Mesendoderm (in vitro differentiated cells): ENCODE measurements at regions not wholly inside any gene's neighbourhood (a gene's known extent, or its start where the extent isn't known, plus 50 kb on each side); places are given as distances from the start of the nearest gene placed in this dataset.

ENCODE experiments used
- DNase-seq: peaks from one replicate; pipeline ENCODE4 v3.0.0; 2013
- H2AK5ac ChIP-seq: 2 replicates; pipeline ENCODE4 v1.6.1; 2013; ENCODE audit warnings: low read length, inconsistent platforms
- H2BK120ac ChIP-seq: 2 replicates; pipeline ENCODE4 v1.6.1; 2013; ENCODE audit warnings: low read depth, mild to moderate bottlenecking, low read length, moderate library complexity, mixed read lengths
- H2BK15ac ChIP-seq: replicated peaks from 2 replicates; pipeline ENCODE4 v1.6.1; 2013; ENCODE audit warnings: low read depth, mild to moderate bottlenecking, moderate library complexity
- H2BK5ac ChIP-seq: 2 replicates; pipeline ENCODE4 v1.6.1; 2013; ENCODE audit warnings: low read length, inconsistent platforms
- H3K18ac ChIP-seq: 2 replicates; pipeline ENCODE4 v1.6.1; 2013; ENCODE audit warnings: mild to moderate bottlenecking, low read length, mixed read lengths
- H3K23ac ChIP-seq: one replicate; pipeline ENCODE4 v1.6.1; 2013; ENCODE audit warnings: low read length
- H3K27ac ChIP-seq: 2 replicates; pipeline ENCODE4 v1.5.1; 2013; ENCODE audit warnings: low read depth, mild to moderate bottlenecking, inconsistent platforms, low read length, moderate library complexity
- H3K27me3 ChIP-seq: 2 replicates; pipeline ENCODE4 v1.6.1; 2013; ENCODE audit warnings: low read length, control low read depth, mild to moderate bottlenecking, inconsistent platforms; ENCODE audit not compliant: insufficient read depth, poor library complexity
- H3K36me3 ChIP-seq: 2 replicates; pipeline ENCODE4 v1.6.1; 2013; ENCODE audit warnings: low read length, inconsistent platforms; ENCODE audit not compliant: control insufficient read depth, insufficient read depth
- H3K4ac ChIP-seq: one replicate; pipeline ENCODE4 v1.6.1; 2013; ENCODE audit warnings: low read depth, mild to moderate bottlenecking, low read length, moderate library complexity
- H3K4me1 ChIP-seq: 2 replicates; pipeline ENCODE4 v1.6.1; 2013; ENCODE audit warnings: low read depth, low read length, inconsistent platforms; ENCODE audit not compliant: control insufficient read depth
- H3K4me2 ChIP-seq: 2 replicates; pipeline ENCODE4 v1.6.1; 2013; ENCODE audit warnings: low read length
- H3K4me3 ChIP-seq: 2 replicates; pipeline ENCODE4 v1.5.1; 2013; ENCODE audit warnings: mild to moderate bottlenecking, low read length
- H3K56ac ChIP-seq: one replicate; pipeline ENCODE4 v1.6.1; 2013; ENCODE audit warnings: low read length
- H3K79me1 ChIP-seq: 2 replicates; pipeline ENCODE4 v1.6.1; 2013; ENCODE audit warnings: low read length, inconsistent platforms
- H3K79me2 ChIP-seq: 2 replicates; pipeline ENCODE4 v1.6.1; 2013; ENCODE audit warnings: mild to moderate bottlenecking, low read length; ENCODE audit not compliant: control insufficient read depth, insufficient read depth
- H3K9ac ChIP-seq: 2 replicates; pipeline ENCODE4 v1.6.1; 2013; ENCODE audit warnings: low read length, inconsistent platforms
- H4K5ac ChIP-seq: one replicate; pipeline ENCODE4 v1.6.1; 2013; ENCODE audit warnings: low read length
- H4K8ac ChIP-seq: one replicate; pipeline ENCODE4 v1.6.1; 2013; ENCODE audit warnings: low read depth, mild to moderate bottlenecking, control low read depth, low read length, moderate library complexity
- WGBS: extraction: QIAGEN DNeasy Blood & Tissue Kit; methylation state at CpG from one replicate; pipeline ENCODE4 v1.1.7; 2013; ENCODE audit warnings: low lambda C conversion rate, missing lambda C conversion rate; ENCODE audit not compliant: insufficient coverage; ENCODE audit errors: extremely low coverage; 5-methylcytosine and 5-hydroxymethylcytosine counted together

DNA sequence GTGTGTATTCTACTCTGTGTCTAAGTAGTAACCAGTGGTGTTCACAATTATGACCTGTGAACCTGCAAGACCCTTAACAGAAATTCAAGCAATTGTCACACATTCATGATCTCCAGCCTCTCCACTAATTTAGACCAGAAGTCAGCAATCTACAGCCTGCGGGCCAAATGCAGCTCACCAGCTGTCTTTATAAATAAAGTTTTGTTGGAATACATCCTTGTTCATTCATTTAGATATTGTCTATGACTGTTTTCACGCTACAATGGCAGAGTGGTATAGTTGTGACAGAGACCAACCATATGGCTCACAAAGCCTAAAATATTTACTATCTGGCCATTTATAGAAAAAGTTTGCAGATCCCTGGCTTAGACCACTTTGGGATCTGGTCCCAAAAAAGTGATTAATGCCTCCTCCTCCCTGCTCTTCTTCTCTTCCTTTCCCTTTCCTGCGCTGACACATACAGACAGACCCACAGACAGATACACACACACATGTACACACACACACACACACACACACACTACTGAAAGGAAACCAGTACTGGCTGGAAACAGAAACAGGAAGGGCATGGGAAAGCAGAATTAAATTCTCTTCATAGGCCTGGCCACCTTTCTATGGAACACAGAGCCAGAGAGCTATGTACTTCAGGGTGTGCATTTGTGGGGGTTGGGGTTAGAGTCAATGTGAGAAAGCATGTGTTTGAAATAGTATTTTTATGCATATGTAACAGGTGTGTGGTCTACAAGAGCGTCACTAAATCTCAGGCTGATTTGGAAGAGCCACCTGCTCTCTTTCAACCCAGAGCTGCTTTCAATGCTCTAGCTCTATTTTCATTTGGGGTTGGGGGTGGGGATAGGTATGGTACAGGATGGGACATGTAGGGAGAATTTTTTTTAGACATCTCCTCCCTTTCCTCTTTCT is 49.7 kb upstream of the TMEM164 start:
- Histone ChIP-seq H4K5ac (no peak overlapping the region), H3K9ac (no peak overlapping the region), H2BK15ac (no peak overlapping the region), H3K36me3 (no peaks in the 10 kb centered on the region), H3K4me3 (no peak overlapping the region), H3K79me2 (no peaks in the 10 kb centered on the region), H2AK5ac (no peak overlapping the region), H2BK5ac (no peak overlapping the region), H3K27me3 (no peaks in the 10 kb centered on the region), H3K4me1 (no peaks in the 10 kb centered on the region), H3K4me2 (no peak overlapping the region), H3K4ac (no peak overlapping the region), H3K27ac (no peak overlapping the region), H3K23ac (no peak overlapping the region), H3K79me1 (no peaks in the 10 kb centered on the region), H3K56ac (no peak overlapping the region), H2BK120ac (no peak overlapping the region), H4K8ac (no peak overlapping the region), H3K18ac (no peak overlapping the region)
- DNase-seq = no peak
- WGBS = no CpG with 5 or more reads among the region's 4 CpGs
